ENCODE measurements at regions not wholly inside any gene's neighbourhood (a gene's known extent, or its start where the extent isn't known, plus 50 kb on each side); places are given as distances from the start of the nearest gene placed in this dataset.

DNA sequence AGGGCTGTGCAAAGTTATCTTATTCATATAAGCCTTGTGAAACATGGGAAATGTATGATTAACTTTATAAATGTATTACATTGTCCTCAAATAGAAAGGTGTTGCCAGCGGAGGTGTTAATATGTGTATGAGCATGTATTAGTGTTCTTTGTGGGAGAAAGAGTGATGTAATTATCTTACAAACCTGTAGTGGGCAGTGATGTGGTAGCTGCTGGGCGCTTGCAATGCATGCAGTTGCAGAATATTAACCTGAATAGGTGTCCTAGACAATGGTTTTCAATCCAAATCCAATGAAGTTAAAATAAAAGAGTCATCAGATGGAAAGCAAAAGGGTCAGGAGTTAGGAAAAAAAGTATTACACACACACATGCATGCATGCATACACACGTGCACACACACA is 881.3 kb upstream of the CADM2 start:
- Histone ChIP-seq H3K9ac (ENCODE audit: insufficient read length) (no peak overlapping the region), H3K9me3 (ENCODE audit: low read depth, low read length) (no peaks in the 10 kb centered on the region), H3K4me3 (no peak overlapping the region), H3K36me3 (ENCODE audit: insufficient read depth, low read length) (no peaks in the 10 kb centered on the region), H3K27ac (no peak overlapping the region)
- DNase-seq (ENCODE audit: low read depth, low spot score) = no peak
- TF ChIP-seq FOXP2 (optimal IDR thresholded peaks at IDR 0.05; ENCODE audit: control extremely low read depth, extremely low read length, insufficient read depth) (no peak), EZH2 (IDR thresholded peaks at IDR 0.05) (no peak), POLR2AphosphoS5 (IDR thresholded peaks at IDR 0.05; ENCODE audit: borderline replicate concordance, low read depth, low read length) (no peak)

GRCh38 chr3:84082726-84083125 is 876.1 kb upstream of the CADM2 start:
- no peak overlapping the region for H3K9ac ChIP-seq (ENCODE audit: insufficient read length)
- no peaks in the 10 kb centered on the region for H3K36me3 ChIP-seq (ENCODE audit: insufficient read depth, low read length)
- H3K9me3 ChIP-seq (ENCODE audit: low read depth, low read length) = no peaks in the 10 kb centered on the region
- H3K27ac ChIP-seq = no peak overlapping the region
- no peak overlapping the region for H3K4me3 ChIP-seq
- TF ChIP-seq EZH2 (IDR thresholded peaks at IDR 0.05) = no peak
- no peak for TF ChIP-seq POLR2AphosphoS5 (IDR thresholded peaks at IDR 0.05; ENCODE audit: borderline replicate concordance, low read depth, low read length)
- no peak for TF ChIP-seq FOXP2 (optimal IDR thresholded peaks at IDR 0.05; ENCODE audit: control extremely low read depth, extremely low read length, insufficient read depth)
- no peak for DNase-seq (ENCODE audit: low read depth, low spot score)

DNA sequence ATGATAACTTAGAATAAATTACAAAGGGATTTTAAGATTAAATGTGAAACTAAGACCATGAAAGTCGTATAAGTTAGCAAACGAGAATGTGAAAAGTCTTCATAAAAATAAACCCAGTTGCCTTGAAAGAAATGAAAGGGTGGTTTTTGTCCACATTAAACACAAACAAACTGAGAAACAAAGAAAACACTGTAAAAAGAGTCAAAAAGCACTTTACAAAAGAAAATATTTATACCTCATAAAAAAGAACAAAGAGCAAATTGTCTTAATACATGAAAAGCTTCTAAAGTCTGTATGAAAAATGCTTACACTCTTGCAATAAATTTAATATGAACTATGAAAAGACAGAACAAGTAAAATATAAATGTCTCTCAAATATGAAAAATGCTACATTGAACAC is 865.9 kb upstream of the CADM2 start:
- DNase-seq (ENCODE audit: low read depth, low spot score) = no peak
- no peak for TF ChIP-seq FOXP2 (optimal IDR thresholded peaks at IDR 0.05; ENCODE audit: control extremely low read depth, extremely low read length, insufficient read depth)
- no peak for TF ChIP-seq EZH2 (IDR thresholded peaks at IDR 0.05)
- no peak for TF ChIP-seq POLR2AphosphoS5 (IDR thresholded peaks at IDR 0.05; ENCODE audit: borderline replicate concordance, low read depth, low read length)
- H3K9me3 ChIP-seq (ENCODE audit: low read depth, low read length) = no peaks in the 10 kb centered on the region
- H3K4me3 ChIP-seq = no peak overlapping the region
- H3K36me3 ChIP-seq (ENCODE audit: insufficient read depth, low read length) = no peaks in the 10 kb centered on the region
- no peak overlapping the region for H3K9ac ChIP-seq (ENCODE audit: insufficient read length)
- no peak overlapping the region for H3K27ac ChIP-seq

GRCh38 chr3:84096188-84096587 is 862.6 kb upstream of the CADM2 start:
- Histone ChIP-seq H3K9me3 (ENCODE audit: low read depth, low read length) (no peaks in the 10 kb centered on the region), H3K9ac (ENCODE audit: insufficient read length) (no peak overlapping the region), H3K36me3 (ENCODE audit: insufficient read depth, low read length) (no peaks in the 10 kb centered on the region), H3K4me3 (no peak overlapping the region), H3K27ac (no peak overlapping the region)
- TF ChIP-seq EZH2 (IDR thresholded peaks at IDR 0.05) = no peak
- TF ChIP-seq POLR2AphosphoS5 (IDR thresholded peaks at IDR 0.05; ENCODE audit: borderline replicate concordance, low read depth, low read length) = no peak
- no peak for TF ChIP-seq FOXP2 (optimal IDR thresholded peaks at IDR 0.05; ENCODE audit: control extremely low read depth, extremely low read length, insufficient read depth)
- no peak for DNase-seq (ENCODE audit: low read depth, low spot score)

DNA sequence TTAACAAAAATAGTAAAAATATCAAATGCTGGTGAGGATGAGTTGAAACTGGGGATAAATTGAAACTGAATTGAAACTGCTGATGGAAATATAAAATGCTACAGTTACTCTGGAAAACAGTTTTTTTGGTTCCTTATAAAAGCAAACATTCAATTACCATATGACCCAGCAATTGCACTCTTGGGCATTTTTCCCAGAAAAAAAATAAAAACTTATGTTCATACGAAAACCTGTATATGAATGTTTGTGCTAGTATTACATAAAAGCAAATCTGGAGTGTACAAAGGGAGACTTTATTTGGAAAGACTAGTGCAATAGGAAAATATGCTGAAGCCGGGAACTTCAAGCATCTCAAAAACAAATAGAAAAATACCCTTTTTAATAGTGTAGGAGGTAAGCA is 857.9 kb upstream of the CADM2 start:
- Histone ChIP-seq H3K9me3 (ENCODE audit: low read depth, low read length) (no peaks in the 10 kb centered on the region), H3K4me3 (no peak overlapping the region), H3K27ac (no peak overlapping the region), H3K9ac (ENCODE audit: insufficient read length) (no peak overlapping the region), H3K36me3 (ENCODE audit: insufficient read depth, low read length) (no peaks in the 10 kb centered on the region)
- DNase-seq (ENCODE audit: low read depth, low spot score) = no peak
- TF ChIP-seq FOXP2 (optimal IDR thresholded peaks at IDR 0.05; ENCODE audit: control extremely low read depth, extremely low read length, insufficient read depth) (no peak), POLR2AphosphoS5 (IDR thresholded peaks at IDR 0.05; ENCODE audit: borderline replicate concordance, low read depth, low read length) (no peak), EZH2 (IDR thresholded peaks at IDR 0.05) (no peak)

- TF ChIP-seq EZH2 (IDR thresholded peaks at IDR 0.05) (no peak), POLR2AphosphoS5 (IDR thresholded peaks at IDR 0.05; ENCODE audit: borderline replicate concordance, low read depth, low read length) (no peak), FOXP2 (optimal IDR thresholded peaks at IDR 0.05; ENCODE audit: control extremely low read depth, extremely low read length, insufficient read depth) (no peak)
- no peaks in the 10 kb centered on the region for H3K36me3 ChIP-seq (ENCODE audit: insufficient read depth, low read length)
- no peak overlapping the region for H3K4me3 ChIP-seq
- no peak for DNase-seq (ENCODE audit: low read depth, low spot score)
- H3K9ac ChIP-seq (ENCODE audit: insufficient read length) = no peak overlapping the region
- no peaks in the 10 kb centered on the region for H3K9me3 ChIP-seq (ENCODE audit: low read depth, low read length)
- no peak overlapping the region for H3K27ac ChIP-seq
These were observed 850.3 kb upstream of the CADM2 start for GRCh38 chr3:84108442-84108971.

- TF ChIP-seq POLR2AphosphoS5 (IDR thresholded peaks at IDR 0.05; ENCODE audit: borderline replicate concordance, low read depth, low read length) (no peak), EZH2 (IDR thresholded peaks at IDR 0.05) (no peak), FOXP2 (optimal IDR thresholded peaks at IDR 0.05; ENCODE audit: control extremely low read depth, extremely low read length, insufficient read depth) (no peak)
- no peaks in the 10 kb centered on the region for H3K9me3 ChIP-seq (ENCODE audit: low read depth, low read length)
- H3K36me3 ChIP-seq (ENCODE audit: insufficient read depth, low read length) = no peaks in the 10 kb centered on the region
- no peak overlapping the region for H3K4me3 ChIP-seq
- no peak overlapping the region for H3K27ac ChIP-seq
- DNase-seq (ENCODE audit: low read depth, low spot score) = no peak
- H3K9ac ChIP-seq (ENCODE audit: insufficient read length) = no peak overlapping the region
These were observed 848.9 kb upstream of the CADM2 start for GRCh38 chr3:84109911-84110310.

DNA sequence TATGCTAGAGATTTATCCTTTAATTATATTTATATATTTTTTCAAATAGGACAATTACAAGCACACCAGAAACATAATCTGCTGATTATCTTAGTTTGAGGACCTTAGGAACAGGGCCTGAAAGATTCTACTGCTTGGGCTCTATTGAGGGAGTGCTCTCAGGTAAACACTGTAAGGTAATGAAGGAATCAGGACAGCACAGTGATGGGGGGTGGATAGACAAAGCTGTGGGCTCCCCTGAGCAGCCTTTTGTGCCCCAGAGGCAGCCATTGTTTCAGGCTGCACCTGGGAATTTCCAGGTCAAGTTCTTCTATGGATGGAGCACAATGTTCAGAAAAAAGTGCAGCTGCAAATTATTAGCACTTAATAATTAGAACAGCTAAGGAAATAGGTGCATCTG is 848.0 kb upstream of the CADM2 start:
- H3K4me3 ChIP-seq = no peak overlapping the region
- no peak for DNase-seq (ENCODE audit: low read depth, low spot score)
- no peak for TF ChIP-seq FOXP2 (optimal IDR thresholded peaks at IDR 0.05; ENCODE audit: control extremely low read depth, extremely low read length, insufficient read depth)
- no peak for TF ChIP-seq POLR2AphosphoS5 (IDR thresholded peaks at IDR 0.05; ENCODE audit: borderline replicate concordance, low read depth, low read length)
- TF ChIP-seq EZH2 (IDR thresholded peaks at IDR 0.05) = no peak
- no peak overlapping the region for H3K27ac ChIP-seq
- no peaks in the 10 kb centered on the region for H3K9me3 ChIP-seq (ENCODE audit: low read depth, low read length)
- no peak overlapping the region for H3K9ac ChIP-seq (ENCODE audit: insufficient read length)
- no peaks in the 10 kb centered on the region for H3K36me3 ChIP-seq (ENCODE audit: insufficient read depth, low read length)

DNA sequence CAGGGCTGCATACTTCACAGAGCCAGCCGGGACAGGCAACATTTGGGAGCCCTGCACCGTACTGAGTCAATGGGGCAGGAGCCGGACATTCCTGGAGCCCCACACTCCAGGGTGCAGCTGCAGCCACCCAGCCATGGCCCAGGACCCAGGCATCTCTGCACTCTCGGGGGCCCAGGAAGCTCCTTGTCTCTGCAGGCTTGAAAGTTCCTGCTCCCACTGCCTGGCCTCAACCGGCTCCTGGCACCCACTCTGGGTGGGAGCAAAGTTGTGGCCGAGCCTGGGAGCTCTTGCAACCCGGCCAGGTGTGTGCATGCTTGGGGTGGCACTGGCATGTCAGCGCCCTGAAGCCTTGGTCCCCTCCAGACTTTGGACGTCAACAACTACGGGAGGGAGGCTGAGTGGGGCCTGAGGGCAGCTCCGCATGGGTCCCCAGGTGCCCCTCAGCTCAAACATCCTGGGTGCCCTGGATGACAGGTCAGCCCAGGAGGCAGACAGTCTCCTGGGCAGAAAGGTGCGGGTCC is 833.5 kb upstream of the CADM2 start:
- Histone ChIP-seq H3K9ac (ENCODE audit: insufficient read length) (no peak overlapping the region), H3K36me3 (ENCODE audit: insufficient read depth, low read length) (no peaks in the 10 kb centered on the region), H3K4me3 (no peak overlapping the region), H3K27ac (no peak overlapping the region), H3K9me3 (ENCODE audit: low read depth, low read length) (no peaks in the 10 kb centered on the region)
- DNase-seq (ENCODE audit: low read depth, low spot score) = no peak
- no peak for TF ChIP-seq POLR2AphosphoS5 (IDR thresholded peaks at IDR 0.05; ENCODE audit: borderline replicate concordance, low read depth, low read length)
- no peak for TF ChIP-seq FOXP2 (optimal IDR thresholded peaks at IDR 0.05; ENCODE audit: control extremely low read depth, extremely low read length, insufficient read depth)
- TF ChIP-seq EZH2 (IDR thresholded peaks at IDR 0.05) = no peak
